Tibial nerve (tissue), 4 donors: ENCODE measurements at regions not wholly inside any gene's neighbourhood (a gene's known extent, or its start where the extent isn't known, plus 50 kb on each side); places are given as distances from the start of the nearest gene placed in this dataset.

Experiments used
- EP300 ChIP-seq, 2 donors: sonication (generic); formaldehyde crosslinking; IDR thresholded peaks; one replicate each; pipeline ENCODE4 v1.6.1; 2017; ENCODE audit warnings: antibody characterized with exemption in 2 of 2, mild to moderate bottlenecking in 1 of 2
- POLR2A ChIP-seq, 2 donors: fragments of 450-650 bp; IDR thresholded peaks; one replicate each; pipeline ENCODE4 v1.6.1; 2017; ENCODE audit warnings: antibody characterized with exemption in 2 of 2, mild to moderate bottlenecking in 2 of 2, moderate library complexity in 2 of 2
- TF ChIP-seq, protein P1 (sequence below), 5 experiments: fragments of 200-600 bp in 3 of 5; fragments of 450-650 bp in 2 of 5; sonication (generic) in 3 of 5; IDR thresholded peaks; one replicate each; pipeline ENCODE4 v1.5.1; 2016 to 2019; ENCODE audit warnings: antibody characterized with exemption in 5 of 5, mild to moderate bottlenecking in 3 of 5, moderate library complexity in 2 of 5

DNA sequence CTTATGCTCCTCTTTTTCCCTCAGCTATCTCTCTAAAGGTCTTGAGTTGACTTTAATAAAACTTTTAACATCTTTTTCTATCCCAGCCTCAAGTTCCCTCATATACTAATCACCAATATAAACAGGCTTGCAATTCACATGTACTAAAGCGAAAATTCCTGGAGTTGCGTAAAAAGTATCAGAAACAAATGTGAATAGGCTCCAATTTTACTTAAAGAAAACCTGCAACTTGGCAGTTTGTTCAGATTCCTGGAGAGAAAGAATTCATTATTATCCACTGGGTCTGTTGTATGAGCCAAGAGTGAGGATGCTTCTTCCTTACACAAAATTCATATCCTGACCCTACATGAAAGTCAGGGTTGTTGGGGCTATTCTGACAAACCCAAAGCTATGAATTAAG is 384.2 kb downstream of the DTWD2 start:
- TF ChIP-seq, protein P1, sequence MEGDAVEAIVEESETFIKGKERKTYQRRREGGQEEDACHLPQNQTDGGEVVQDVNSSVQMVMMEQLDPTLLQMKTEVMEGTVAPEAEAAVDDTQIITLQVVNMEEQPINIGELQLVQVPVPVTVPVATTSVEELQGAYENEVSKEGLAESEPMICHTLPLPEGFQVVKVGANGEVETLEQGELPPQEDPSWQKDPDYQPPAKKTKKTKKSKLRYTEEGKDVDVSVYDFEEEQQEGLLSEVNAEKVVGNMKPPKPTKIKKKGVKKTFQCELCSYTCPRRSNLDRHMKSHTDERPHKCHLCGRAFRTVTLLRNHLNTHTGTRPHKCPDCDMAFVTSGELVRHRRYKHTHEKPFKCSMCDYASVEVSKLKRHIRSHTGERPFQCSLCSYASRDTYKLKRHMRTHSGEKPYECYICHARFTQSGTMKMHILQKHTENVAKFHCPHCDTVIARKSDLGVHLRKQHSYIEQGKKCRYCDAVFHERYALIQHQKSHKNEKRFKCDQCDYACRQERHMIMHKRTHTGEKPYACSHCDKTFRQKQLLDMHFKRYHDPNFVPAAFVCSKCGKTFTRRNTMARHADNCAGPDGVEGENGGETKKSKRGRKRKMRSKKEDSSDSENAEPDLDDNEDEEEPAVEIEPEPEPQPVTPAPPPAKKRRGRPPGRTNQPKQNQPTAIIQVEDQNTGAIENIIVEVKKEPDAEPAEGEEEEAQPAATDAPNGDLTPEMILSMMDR (IDR thresholded peaks at IDR 0.05) = no peak
- TF ChIP-seq POLR2A (IDR thresholded peaks at IDR 0.05) (no peak), EP300 (IDR thresholded peaks at IDR 0.05) (no peak)
